ENCODE measurements at regions not wholly inside any gene's neighbourhood (a gene's known extent, or its start where the extent isn't known, plus 50 kb on each side); places are given as distances from the start of the nearest gene placed in this dataset.

- TF ChIP-seq POLR2A (IDR thresholded peaks at IDR 0.05; ENCODE audit: low read depth, low read length), result no peak
- no peak for TF ChIP-seq POLR2AphosphoS5 (IDR thresholded peaks at IDR 0.05; ENCODE audit: low read depth, low read length)
- TF ChIP-seq TAF1 (IDR thresholded peaks at IDR 0.05; ENCODE audit: low read depth, low read length), result no peak
Measured at GRCh38 chr11:29490938-29491337, 525.9 kb downstream of the KCNA4 start.
